Activated naive CD4-positive, alpha-beta T cell treated with anti-CD3 and anti-CD28 coated beads, Interleukin-2, amount 50 U/mL, for 16 hours (primary cell): ENCODE measurements at regions not wholly inside any gene's neighbourhood (a gene's known extent, or its start where the extent isn't known, plus 50 kb on each side); places are given as distances from the start of the nearest gene placed in this dataset.
"Not testable (repeated sequence)": the region's sequence is repeated elsewhere in the genome, so short reads cannot be mapped to it uniquely, and the experiment has no call there.

Source experiments
- DNase-seq: peaks from one replicate; pipeline ENCODE4 v3.0.0-alpha.2; 2020

- DNase-seq: no peak
Observed at GRCh38 chr6:85191656-85192055, 258.2 kb upstream of the NT5E start.

GRCh38 chr6:85186546-85187175, 263.2 kb upstream of the NT5E start:
- DNase-seq: no peak

GRCh38 chr6:85185977-85186376, 263.9 kb upstream of the NT5E start:
- DNase-seq: no peak

- DNase-seq: no peak
Observed at GRCh38 chr6:85183841-85184240, 266.0 kb upstream of the NT5E start.

- no peak for DNase-seq
Observed at GRCh38 chr6:85172705-85173104, 277.2 kb upstream of the NT5E start.

GRCh38 chr6:85172161-85172560, 277.7 kb upstream of the NT5E start:
- DNase-seq: no peak

GRCh38 chr6:85169189-85169588, 280.7 kb upstream of the NT5E start:
- DNase-seq: no peak

- DNase-seq: no peak
Observed at GRCh38 chr6:85168146-85168545, 281.7 kb upstream of the NT5E start.

- DNase-seq: no peak
Observed at GRCh38 chr6:85166114-85166741, 283.7 kb upstream of the NT5E start.

GRCh38 chr6:85163156-85164080, 286.5 kb upstream of the NT5E start:
- no peak for DNase-seq

- no peak for DNase-seq
Observed at GRCh38 chr6:85157311-85157710, 292.6 kb upstream of the NT5E start.

GRCh38 chr6:85143676-85144075, 306.2 kb upstream of the NT5E start:
- DNase-seq: no peak

GRCh38 chr6:85137865-85138264, 312.0 kb upstream of the NT5E start:
- no peak for DNase-seq

- no peak for DNase-seq
Observed at GRCh38 chr6:85136310-85136709, 313.6 kb upstream of the NT5E start.

- no peak for DNase-seq
Observed at GRCh38 chr6:85135376-85136094, 314.3 kb upstream of the NT5E start.

GRCh38 chr6:85134172-85134571, 315.7 kb upstream of the NT5E start:
- no peak for DNase-seq

- no peak for DNase-seq
Observed at GRCh38 chr6:85132091-85132490, 317.8 kb upstream of the NT5E start.

GRCh38 chr6:85130743-85131142, 319.1 kb upstream of the NT5E start:
- DNase-seq: no peak

GRCh38 chr6:85129881-85130280, 320.0 kb upstream of the NT5E start:
- no peak for DNase-seq

GRCh38 chr6:85128781-85129180, 321.1 kb upstream of the NT5E start:
- no peak for DNase-seq

GRCh38 chr6:85128256-85128655, 321.6 kb upstream of the NT5E start:
- DNase-seq: not testable (repeated sequence)

- no peak for DNase-seq
Observed at GRCh38 chr6:85127696-85128243, 322.1 kb upstream of the NT5E start.

GRCh38 chr6:85127168-85127498, 322.8 kb upstream of the NT5E start:
- DNase-seq: no peak
